ENCODE measurements at regions not wholly inside any gene's neighbourhood (a gene's known extent, or its start where the extent isn't known, plus 50 kb on each side); places are given as distances from the start of the nearest gene placed in this dataset.
"Not testable (repeated sequence)": the region's sequence is repeated elsewhere in the genome, so short reads cannot be mapped to it uniquely, and the experiment has no call there.

DNA sequence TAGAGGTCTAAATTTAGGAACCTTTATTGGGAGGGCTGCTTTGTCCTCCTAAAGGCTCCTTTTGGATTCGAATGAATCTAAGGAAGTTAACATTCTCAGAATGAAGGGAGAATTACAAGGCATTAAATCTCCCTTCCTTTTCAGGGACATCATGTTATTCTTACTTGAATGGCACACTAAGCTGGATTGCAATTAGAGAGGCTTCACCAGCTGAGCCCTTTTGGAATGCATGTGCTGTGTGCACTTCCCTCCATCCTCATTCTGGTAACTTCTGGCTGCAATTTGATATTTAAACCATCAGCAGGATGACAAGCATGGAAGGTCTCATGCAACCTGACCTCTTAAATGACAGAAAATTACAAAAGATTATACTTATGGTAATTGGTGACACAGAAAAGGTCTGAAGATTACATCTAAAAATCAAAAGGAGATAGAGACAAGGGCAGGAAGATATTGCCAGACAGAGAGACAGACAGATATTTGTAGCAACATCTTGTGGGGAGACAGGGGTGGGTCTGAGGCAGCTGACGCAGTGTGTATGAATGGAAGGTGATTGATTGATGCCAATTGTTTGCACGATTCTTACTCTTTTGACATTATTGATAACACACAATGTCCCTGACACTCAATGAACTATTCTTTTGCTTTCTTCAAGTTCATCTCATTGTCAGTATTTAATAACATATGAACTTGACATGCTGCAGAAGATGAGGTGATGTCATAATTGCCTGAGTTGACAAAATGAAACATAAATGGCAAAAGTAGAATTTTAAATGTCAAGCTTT, 570.8 kb upstream of the GYPC start:
- no peak for DNase-seq (ENCODE audit: low read depth)

DNA sequence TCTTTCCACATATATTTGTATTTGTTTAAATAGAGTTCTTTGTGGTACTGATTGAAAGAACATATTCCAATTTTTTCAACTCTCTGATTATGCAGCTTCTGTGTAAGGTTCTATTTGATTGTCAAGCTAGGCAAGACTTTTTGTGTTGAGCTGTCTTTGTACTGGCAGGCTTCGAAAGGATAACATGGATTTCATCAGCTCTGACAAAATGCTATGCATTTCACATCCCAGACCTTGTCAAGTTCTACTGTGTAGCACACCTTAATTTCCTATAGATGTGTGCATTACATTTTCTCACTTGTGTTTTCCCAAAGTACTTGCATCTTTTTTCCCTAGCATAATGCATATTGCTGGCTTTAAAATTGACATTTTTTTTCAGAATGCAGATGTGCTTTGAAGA, 555.0 kb upstream of the GYPC start:
- DNase-seq (ENCODE audit: low read depth), result no peak

DNA sequence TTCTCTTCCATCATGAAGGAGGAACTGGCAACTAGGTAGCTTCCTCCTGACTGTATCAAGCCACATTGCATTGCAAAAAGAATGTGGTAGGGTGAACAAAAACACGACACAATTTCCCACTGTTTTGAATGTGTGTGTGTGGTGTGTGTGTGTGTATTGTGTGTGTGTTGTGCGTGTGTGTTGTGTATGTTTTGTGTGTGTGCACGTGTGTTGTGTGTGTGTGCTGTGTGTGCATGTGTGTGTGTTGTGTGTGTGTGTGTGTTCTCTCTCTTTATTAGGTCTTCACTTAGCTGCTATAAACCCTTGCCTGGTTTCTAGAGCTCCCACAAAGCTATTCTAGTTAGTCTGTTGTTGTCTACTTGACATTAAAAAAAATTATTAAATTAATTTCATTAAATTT, 550.0 kb upstream of the GYPC start:
- no peak for DNase-seq (ENCODE audit: low read depth)

DNA sequence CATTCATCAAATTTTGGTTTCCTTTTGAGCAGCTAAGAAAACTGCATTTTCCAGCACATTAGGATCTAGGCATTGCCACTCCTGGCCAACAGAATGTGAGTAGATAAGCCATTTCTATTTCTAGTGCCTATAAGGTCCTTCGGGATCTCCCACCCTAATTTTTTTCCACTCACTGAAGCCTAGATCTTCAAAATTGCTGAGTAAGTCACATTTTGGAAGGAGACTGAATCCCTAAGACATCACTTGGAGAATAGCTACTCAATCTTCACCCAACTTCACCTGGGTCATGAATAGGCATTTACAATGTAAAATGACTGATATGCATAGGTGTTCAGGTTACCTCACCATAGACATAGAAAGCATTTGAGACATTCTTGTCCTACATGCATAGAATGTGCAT, 548.1 kb upstream of the GYPC start:
- DNase-seq (ENCODE audit: low read depth), result no peak

DNA sequence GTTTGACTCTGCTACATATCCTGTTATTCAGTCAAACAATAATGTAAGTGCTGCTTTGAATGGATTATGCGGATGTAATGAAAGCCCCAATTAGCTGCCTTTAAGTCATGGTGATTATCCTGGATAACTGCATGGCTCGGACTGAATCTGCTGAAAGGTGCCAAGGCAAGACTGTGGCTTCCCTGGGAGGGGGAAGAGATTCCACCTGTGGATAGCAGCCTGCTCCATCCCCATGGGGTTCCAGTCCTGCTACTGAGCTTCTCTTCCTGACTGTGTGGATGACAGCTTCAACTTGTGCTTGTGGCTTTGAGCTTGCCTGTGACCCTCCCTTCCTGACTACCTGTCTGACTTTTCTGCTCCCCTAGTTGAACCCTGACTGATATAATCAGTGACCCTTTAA, 540.0 kb upstream of the GYPC start:
- DNase-seq (ENCODE audit: low read depth), result no peak

DNA sequence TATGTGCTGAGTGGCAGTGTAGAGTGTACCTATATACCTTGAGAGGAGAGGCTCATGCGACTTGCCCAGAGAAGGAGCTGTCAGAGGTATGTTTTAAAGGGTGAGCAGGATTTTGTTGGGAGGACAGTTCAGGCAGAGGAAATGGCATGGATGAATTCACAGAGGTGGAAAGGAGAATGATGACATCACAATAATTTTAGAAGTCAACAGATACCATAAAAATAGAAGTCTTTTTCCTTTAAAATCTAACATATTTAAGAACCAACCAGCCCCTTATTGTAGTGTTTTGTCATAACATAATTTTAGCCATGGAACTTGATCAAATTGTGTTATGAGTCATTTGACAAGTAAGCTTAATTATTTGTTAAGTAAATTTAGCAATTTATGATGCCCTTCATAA, 538.1 kb upstream of the GYPC start:
- no peak for DNase-seq (ENCODE audit: low read depth)

GRCh38 chr2:126145752-126146151, 510.2 kb upstream of the GYPC start:
- no peak for DNase-seq (ENCODE audit: low read depth)

DNA sequence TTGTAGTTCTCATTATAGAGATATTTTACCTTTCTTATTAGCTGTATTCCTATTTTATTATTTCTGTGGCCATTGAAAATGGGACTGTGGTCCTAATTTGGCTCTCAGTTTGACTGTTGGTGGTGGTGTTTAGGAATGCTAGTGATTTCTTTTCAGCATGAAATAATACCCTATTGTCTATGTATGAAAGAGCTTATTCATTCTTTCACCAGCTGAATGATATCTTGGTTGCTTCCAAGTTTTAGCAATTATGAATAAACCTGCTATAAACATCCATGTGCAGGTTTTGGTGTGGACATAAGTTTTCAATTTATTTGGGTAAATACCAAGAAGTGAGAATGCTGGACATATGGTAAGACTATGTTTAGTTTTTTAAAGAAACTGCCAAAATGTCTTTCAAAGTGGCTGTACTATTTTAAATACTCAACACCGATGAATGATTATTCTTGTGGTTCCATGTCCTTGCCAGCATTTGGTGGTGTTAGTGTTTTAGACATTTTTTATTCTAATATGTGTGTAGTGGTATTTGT, 501.6 kb upstream of the GYPC start:
- no peak for DNase-seq (ENCODE audit: low read depth)

DNA sequence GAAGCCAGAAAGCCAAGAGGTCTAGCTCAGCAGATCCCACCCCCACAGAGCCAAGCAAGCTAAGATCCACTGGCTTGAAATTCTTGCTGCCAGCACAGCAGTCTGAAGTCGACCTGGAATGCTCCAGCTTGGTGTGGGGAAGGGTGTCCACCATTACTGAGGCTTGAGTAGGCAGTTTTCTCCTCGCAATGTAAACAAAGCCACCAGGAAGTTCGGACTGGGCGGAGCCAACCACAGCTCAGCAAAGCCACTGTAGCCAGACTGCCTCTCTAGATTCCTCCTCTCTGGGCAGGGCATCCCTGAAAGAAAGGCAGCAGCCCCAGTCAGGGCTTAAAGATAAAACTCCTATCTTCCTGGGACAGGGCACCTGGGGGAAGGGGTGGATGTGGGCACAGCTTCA, 495.0 kb upstream of the GYPC start:
- not testable (repeated sequence) for DNase-seq (ENCODE audit: low read depth)

- DNase-seq (ENCODE audit: low read depth), result no peak
Observed at GRCh38 chr2:126172631-126173184, 483.2 kb upstream of the GYPC start.

DNA sequence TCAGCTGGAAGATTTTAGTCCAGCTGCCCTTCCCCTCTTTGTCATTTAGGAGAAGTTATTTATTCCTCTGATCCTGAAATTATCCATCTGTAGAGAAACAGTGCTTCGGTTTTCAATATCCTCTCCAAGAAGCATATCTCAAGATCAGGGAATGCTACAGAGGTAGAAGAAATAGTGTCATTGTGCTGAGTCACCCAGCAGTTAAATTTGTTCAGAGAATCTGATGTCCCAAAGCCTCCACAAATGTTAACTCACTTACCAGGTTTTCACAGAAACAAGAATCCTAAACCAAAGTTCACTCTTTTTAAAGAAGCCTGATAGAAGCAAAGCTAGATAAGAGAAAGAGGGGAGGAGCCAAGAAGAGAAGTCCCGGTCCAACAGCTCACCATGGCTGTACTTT, 480.7 kb upstream of the GYPC start:
- no peak for DNase-seq (ENCODE audit: low read depth)

GRCh38 chr2:126177479-126177878, 478.5 kb upstream of the GYPC start:
- no peak for DNase-seq (ENCODE audit: low read depth)

- no peak for DNase-seq (ENCODE audit: low read depth)
Observed at GRCh38 chr2:126187668-126188067, 468.3 kb upstream of the GYPC start.

GRCh38 chr2:126189527-126189926, 466.4 kb upstream of the GYPC start:
- no peak for DNase-seq (ENCODE audit: low read depth)

GRCh38 chr2:126200538-126200937, 455.4 kb upstream of the GYPC start:
- no peak for DNase-seq (ENCODE audit: low read depth)

GRCh38 chr2:126208266-126208665, 447.7 kb upstream of the GYPC start:
- DNase-seq (ENCODE audit: low read depth), result no peak

GRCh38 chr2:126212735-126213134, 443.2 kb upstream of the GYPC start:
- no peak for DNase-seq (ENCODE audit: low read depth)

GRCh38 chr2:126219081-126219480, 436.9 kb upstream of the GYPC start:
- DNase-seq (ENCODE audit: low read depth), result no peak

GRCh38 chr2:126220331-126220730, 435.6 kb upstream of the GYPC start:
- DNase-seq (ENCODE audit: low read depth), result no peak

GRCh38 chr2:126221506-126221905, 434.5 kb upstream of the GYPC start:
- DNase-seq (ENCODE audit: low read depth), result no peak

GRCh38 chr2:126222278-126222677, 433.7 kb upstream of the GYPC start:
- DNase-seq (ENCODE audit: low read depth), result no peak

- DNase-seq (ENCODE audit: low read depth), result no peak
Observed at GRCh38 chr2:126224776-126225175, 431.2 kb upstream of the GYPC start.

DNA sequence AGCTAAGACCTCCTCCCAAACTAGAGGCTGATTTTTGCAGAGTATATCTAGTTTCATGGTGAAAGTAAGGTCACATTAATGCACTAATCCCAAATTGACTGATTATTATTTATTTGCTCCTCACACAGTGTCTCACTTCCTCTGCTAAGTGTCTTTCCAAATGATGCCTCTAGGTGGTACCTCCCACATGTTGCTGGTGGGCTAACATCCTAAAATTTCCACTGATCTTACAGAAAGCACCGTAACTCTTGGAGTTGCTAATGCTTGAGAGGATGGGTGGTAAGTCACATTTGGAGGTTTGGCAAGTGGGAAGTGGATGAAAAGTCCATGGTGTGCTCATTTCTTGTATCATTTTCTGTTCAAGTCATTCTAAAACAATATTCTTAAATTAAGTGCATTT, 428.7 kb upstream of the GYPC start:
- no peak for DNase-seq (ENCODE audit: low read depth)

DNA sequence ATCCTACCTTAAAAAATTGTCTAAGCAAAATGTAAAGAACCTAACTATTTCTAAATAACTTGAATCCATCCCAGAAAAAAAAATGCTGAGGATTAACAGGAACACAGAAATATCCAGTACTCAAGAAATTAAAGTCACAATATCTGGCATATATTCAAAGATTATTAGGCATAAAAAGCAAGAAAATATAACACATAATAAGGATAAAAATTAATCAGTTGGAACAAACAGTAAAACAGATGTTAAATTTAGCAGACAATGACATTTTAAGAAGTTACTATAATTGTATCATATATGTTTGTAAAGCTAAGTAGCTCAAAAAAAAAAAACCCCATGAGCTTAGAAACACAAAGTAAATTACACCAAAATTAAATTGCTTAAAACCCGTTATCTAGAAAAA, 427.4 kb upstream of the GYPC start:
- no peak for DNase-seq (ENCODE audit: low read depth)
